B cell (primary cell): ENCODE measurements at regions not wholly inside any gene's neighbourhood (a gene's known extent, or its start where the extent isn't known, plus 50 kb on each side); places are given as distances from the start of the nearest gene placed in this dataset.

Experiments used
- EZH2 ChIP-seq: IDR thresholded peaks from 2 replicates; pipeline ENCODE4 v1.6.1; 2012; ENCODE audit warnings: borderline replicate concordance, low read depth, mild to moderate bottlenecking, moderate library complexity, low read length; ENCODE audit not compliant: insufficient read depth, poor library complexity, severe bottlenecking
- TF ChIP-seq, protein P1 (sequence below): fragments of 200-600 bp; IDR thresholded peaks from one replicate; pipeline ENCODE4 v1.8.0; 2022; ENCODE audit warnings: antibody characterized with exemption, mild to moderate bottlenecking

DNA sequence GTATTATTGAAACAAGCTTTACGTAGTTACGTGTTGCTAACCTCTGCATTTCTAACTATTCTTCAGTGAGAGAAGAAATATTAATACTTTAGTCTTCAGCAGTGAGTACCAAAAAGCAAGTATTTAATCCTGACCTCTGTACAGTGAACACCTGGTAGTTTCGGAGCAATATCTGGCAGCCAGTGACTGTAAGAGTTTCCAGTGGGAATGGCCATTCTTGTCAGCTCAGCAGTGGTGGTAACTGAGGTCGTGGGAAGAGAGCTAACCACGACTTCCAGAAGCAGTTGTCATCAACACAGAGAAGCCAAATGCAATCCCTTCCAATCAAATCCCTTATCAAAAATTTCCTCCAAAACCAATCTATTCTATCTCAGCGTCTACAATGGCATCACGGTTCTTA lies 1500.2 kb upstream of the FLRT2 start:
- no peak for TF ChIP-seq EZH2
- TF ChIP-seq, protein P1, sequence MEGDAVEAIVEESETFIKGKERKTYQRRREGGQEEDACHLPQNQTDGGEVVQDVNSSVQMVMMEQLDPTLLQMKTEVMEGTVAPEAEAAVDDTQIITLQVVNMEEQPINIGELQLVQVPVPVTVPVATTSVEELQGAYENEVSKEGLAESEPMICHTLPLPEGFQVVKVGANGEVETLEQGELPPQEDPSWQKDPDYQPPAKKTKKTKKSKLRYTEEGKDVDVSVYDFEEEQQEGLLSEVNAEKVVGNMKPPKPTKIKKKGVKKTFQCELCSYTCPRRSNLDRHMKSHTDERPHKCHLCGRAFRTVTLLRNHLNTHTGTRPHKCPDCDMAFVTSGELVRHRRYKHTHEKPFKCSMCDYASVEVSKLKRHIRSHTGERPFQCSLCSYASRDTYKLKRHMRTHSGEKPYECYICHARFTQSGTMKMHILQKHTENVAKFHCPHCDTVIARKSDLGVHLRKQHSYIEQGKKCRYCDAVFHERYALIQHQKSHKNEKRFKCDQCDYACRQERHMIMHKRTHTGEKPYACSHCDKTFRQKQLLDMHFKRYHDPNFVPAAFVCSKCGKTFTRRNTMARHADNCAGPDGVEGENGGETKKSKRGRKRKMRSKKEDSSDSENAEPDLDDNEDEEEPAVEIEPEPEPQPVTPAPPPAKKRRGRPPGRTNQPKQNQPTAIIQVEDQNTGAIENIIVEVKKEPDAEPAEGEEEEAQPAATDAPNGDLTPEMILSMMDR = no peak
